Activated CD8-positive, alpha-beta memory T cell treated with anti-CD3 and anti-CD28 coated beads, Interleukin-2, amount 50 U/mL, for 48 hours (primary cell): ENCODE measurements at regions not wholly inside any gene's neighbourhood (a gene's known extent, or its start where the extent isn't known, plus 50 kb on each side); places are given as distances from the start of the nearest gene placed in this dataset.

ENCODE experiments used
- DNase-seq: peaks from one replicate; pipeline ENCODE4 v3.0.0-alpha.2; 2020

DNA sequence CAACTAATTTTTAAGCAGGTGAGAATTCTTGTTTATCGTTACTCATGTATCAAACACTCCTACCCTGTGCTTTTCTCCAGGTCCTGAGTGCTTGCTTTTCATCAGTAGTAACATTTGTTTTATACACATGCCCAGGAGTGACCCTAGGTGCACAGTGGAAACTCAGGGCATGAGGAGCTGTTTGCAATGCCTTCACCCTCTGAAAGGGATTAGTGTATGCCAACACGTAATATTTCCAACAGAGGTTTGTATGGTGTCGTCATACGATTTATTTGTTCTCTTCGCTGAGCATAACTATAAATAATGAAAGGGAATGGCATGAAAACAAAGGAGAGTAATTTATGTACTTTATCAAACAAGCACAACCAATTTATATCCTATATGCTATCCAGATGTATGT is 537.4 kb upstream of the MMS22L start:
- DNase-seq = no peak

DNA sequence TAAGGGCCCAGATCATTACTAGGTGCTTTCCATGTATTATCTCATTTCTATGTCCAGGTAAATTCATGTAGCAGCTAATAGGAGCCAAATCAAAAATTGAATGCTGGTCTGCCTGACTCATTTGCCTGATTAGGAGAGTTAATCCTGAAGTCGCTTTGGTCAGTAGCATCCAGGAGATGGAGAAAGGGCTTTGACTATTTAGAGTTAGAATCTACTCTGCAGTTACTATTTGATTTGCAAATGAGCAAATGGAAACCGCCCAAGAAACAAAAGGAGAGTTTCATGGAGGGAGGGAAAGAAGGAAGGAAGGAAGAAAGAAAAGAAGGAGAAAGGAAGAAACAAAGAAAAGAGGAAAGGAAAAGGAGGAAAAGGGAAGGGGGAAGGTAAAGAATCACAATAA is 539.6 kb upstream of the MMS22L start:
- DNase-seq = no peak

DNA sequence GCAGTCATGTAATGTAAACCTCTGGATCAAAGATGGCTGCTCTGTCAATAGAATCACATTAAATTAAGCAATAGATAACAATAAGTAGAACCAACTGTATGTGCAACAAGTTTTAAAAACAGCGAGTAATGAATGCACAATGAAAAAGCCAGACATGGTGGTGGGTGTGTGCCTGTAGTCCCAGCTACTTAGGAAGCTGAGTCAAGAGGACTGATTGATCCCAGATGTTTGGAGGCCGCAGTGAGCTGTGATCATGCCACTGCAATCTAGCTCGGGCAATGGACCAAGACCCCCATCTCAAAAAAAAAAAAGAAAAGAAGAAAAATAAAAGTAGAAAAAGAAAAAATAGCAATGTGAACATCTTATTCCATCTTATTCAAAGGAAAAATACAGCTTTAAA is 558.7 kb upstream of the MMS22L start:
- no peak for DNase-seq

DNA sequence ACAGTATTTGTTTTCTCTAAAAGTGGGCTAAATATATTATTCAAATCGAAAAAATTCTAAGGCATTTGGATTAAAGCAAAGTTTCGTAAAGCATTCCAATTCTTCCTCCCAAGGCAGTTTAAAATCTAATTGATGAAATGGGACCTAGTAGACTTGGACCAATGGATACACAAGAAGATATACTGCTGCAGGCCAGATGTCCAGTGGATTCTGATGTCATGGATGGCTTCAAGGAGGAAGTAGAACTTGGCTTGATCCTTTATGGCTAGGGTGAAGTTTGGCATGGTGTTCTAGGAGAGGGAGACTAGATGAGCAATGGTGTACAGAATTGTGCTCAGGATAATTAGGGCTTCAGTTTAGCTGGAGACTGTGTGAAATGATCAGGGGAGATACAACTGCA is 559.5 kb upstream of the MMS22L start:
- no peak for DNase-seq

DNA sequence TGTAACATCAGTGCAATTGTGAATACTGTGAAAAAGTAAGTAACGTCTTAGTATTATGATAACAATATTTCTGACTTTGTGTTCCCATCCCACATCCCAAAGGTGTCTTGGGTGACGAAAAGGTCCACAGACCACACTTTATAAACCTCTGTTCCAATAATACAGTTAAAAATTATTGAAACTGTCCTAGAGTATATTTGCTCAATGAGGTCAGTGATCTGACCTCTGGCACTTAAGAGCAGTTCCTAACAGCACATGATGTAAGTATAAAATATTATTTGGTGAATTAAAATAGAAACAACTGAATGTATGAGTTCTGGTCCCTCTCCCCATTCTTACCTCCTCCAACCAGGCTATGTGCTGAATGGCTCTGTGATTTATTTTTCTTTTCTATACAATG is 566.4 kb upstream of the MMS22L start:
- no peak for DNase-seq

DNA sequence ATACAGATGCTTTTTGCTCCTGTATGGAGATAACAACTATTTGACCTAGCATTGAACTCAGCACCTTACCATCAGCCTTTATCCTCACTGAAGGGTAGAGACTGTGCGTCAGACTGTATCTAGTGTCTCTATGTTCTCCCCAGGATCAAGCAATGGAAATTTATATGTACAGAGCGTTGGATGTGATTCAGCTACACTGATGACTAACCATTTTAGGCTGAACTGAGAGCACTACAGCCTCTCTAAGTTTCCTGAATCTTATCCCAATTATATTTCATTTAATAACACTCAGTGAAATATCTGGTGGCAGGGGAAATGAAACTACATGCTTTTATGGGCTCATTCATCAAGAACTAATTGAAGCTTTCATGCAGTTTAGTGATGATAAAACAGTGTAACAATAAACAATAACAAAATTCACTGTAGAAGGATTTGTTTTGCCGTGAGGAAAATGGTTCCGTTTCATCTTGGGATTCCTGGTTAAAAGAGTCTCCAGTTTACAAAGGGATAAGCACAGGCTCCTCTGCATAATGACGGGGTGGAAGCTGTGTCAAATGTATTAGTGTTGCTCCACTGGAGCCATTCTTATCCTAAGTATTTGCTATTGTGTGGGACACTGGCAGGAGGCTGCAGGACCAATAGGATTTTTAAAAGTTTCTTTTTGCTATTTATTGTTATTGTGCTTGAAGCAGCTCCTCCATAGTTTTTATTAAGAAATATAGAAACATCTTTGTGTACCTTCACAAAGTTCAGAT is 567.6 kb upstream of the MMS22L start:
- DNase-seq = no peak

DNA sequence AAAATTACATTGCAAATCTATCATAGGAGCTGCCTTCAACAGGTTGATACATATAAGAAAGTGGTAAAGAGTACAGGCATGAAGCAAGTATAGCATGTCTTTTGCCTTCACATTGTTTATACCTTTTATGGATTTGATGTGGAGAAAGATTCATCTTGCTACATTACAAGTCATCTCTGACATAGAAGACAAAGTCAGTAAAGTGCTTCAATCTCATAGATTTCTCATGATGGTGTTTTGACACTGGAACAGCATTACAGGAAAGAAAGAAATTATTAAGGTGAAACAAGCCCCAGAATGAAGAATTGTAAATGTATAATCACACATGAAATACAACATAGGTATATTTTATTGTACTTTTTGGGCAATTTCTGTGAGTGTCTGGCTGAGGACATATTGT is 580.7 kb upstream of the MMS22L start:
- DNase-seq = no peak

DNA sequence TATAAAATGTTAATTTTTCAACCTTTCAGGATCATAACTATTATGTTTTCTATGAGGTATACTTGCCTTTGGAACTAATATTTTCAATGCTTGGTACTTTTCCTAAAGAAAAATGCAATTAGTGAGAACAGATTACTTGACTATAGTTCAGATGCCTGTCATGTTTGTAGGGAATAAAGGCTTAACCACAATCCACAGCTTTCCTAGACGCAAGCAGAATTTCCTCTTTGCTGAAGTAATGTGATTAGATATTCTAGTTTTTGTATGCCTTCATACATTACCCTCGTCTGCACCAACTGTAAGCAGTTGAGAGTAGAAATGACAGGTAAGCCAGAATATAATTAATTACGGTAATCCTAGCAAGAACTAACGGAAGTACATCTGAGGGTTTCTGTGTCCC is 581.4 kb upstream of the MMS22L start:
- no peak for DNase-seq

DNA sequence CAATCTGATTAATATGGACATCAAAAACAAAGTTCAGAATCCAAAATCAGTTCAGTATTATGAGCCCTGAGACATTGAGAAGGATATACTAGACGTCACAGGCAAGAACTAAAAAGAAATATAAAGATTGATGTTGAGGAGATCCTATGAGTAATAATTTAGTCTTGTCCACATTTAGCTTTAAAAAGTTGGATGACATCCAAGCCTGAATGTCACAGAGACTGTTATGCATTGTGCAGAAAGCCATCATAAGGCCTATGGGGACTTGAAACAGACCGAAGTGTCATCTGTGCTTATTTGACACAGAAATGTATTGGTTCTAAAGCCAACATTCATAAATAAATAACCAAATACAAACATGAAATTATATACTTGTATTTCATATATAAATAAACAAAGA is 581.8 kb upstream of the MMS22L start:
- DNase-seq = no peak

DNA sequence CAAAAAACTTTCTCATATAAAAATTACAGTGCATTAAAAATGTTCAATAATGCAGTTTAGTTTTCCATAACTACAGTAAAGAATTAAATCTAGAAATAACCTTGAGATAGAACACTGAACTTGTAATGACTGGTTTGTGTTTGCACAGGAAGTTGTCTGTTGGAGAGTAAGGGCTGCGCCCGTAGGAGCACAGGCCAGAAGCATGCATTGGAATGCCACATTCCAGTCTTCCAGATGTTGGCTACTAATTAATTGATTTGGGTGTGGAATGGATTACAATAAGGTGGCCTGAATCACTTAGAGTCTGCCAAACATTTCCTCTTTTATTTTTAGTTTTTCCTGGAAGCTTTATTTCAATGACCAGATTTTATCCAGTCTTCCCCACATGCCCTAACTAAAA is 582.6 kb upstream of the MMS22L start:
- no peak for DNase-seq

DNA sequence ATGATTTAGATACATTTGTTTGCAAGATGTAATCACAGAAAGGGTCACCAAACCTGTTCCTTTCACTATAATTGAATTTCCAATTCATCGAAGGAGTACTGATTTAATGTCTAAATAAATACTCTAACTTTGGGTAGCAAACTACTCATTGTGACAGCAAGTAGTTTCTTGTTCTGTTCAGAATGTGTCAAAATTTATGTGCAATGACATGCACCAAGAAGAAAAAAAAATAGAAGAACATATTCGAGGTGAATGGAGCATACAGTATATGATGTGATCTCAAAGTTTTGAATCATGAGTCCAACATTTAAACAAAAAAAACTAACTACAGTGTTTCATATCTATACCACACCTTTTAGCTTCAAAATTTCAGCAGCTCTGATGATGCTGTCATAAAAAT is 583.6 kb upstream of the MMS22L start:
- no peak for DNase-seq

DNA sequence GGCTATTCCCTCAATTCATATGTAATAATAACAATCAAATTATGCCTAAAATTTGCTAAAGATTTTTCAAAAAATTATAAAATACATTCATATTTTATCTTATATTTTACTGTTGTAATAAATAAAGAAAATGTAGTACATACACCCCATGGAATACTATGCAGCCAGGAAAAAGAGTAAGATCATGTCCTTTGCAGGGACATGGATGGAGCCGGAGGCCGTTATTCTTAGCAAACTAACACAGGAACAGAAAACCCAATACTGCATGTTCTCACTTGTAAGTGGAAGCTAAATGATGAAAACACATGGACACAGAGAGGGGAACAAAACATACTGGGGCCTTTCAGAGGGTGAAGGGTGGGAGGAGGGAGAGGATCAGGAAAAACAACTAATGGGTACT is 584.2 kb upstream of the MMS22L start:
- no peak for DNase-seq

DNA sequence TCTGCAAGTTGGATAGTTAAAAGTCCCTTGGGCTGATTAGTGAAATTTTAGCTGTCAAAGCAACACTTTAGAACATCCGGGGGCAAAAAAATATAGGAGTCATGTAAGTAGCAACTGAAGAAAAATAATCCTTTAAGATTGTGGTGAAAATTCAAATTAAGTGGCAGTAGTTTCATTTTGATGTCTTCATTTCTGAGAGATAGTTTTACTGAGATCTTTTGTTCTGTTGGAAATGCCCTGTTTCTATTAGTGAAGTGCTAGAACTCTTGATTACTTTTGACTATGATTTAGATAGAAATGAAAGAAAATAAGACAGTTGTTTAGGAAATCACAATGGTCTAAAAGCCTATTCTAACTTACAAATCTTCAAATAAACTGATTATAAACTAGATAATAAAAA is 587.3 kb upstream of the MMS22L start:
- DNase-seq = no peak

DNA sequence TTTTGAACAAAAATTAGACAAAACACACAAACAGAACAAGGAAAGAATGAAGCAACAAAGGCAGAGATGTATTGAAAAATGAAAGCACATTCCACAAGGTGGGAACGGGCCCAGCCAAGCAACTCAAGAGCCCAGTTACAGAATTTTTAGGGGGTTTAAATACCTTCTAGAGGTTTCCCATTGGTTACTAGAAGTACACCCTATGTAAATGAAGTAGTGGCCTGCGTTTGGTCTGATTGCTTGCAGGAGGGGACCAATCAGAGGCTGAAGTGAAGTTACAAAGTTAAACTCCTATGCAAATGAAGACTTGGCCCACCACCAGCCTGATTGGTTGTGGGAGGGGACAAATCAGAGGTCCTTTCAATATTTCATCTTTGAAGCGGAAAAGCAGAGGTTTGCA is 593.7 kb upstream of the MMS22L start:
- no peak for DNase-seq

DNA sequence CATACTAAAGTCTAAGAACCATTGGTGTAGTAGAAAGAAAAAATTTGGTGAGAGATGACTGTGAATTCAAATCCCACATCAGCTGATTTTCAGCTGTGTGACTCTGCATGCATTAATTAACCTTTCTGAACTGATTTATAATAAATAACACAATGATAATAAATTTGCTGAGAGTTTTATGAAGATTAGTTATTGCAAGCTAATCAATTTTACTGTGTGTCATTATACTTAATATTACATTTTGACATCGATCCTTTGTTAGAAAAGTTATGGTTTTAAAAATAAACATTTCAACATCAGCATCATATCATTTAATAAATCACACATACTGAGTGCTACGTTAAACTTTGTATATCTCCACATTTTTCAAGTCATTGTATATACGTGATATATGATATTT is 599.7 kb upstream of the MMS22L start:
- no peak for DNase-seq

DNA sequence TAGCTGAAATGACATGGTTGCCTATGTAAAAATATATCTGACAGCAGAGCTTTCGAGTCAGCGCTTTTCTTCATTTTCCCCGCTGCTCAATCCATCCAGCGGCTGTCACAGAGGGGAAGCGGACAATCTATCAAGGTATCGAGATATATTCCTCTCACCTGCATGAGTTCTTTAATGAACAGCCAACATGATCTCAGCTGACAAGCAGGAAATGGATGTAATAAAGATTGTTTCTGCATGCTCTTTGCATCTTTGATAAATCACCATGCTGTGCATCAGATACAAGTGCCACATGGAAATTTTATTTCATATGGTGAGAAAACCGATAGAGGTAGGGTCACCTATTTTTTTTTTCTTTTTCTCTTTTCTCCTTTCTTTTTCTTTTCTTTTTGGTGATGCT is 602.3 kb upstream of the MMS22L start:
- no peak for DNase-seq

DNA sequence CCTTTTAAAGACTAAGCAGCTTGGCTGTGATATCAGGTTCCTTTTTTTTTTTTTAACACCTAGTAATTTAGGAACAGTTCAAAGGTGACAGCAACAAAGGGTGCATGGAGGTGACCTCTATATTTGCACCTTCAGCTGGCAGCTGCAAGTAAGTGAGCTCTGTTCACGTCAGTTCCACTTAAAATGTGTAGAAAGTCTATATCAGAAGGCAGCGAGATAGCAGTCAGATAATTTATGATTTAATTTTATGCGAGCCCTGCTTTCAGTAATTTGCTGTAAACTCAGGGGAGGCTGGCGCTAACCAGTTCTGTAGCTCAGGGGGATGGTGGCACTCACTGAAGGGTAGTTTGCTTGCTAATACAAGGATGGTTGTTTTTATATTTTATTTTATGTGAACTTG is 602.8 kb upstream of the MMS22L start:
- DNase-seq = no peak

DNA sequence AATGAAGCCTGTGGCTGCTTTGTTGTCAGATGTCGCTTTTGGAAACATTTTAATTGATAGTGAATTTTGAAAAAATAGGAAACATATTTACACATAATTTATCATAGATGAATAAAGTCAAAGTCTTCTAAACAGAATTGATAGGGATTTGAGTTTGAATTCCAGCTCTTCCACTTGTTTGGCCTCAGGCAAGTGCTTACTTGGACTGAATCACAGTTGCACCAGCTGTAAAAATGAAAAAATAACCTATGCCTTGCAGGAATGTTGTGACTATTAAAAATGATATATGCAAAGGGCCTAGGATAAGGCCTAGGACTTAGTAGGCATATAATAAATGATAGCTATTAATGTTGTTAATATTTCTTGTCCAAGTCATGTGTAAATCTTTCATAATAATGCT is 618.5 kb upstream of the MMS22L start:
- no peak for DNase-seq

DNA sequence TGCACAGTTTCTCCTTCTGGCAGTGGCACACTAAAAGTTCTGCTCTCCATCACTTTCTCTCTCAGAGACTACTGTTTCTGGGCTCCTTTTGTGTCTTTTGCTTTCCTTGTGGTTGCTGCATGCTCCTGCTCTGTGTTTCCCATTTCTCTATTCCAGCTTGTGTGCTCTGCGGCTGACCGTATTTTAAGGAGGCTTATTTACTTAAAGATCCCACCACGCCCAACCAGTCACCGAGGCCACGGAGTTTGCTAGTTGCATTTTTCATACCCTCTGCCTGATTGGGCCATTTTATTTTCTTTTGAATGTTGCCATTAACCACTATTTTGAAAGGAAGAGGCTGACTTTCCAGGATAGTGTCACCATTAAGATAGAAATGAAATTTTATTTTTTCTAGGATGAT is 626.4 kb upstream of the MMS22L start:
- no peak for DNase-seq

DNA sequence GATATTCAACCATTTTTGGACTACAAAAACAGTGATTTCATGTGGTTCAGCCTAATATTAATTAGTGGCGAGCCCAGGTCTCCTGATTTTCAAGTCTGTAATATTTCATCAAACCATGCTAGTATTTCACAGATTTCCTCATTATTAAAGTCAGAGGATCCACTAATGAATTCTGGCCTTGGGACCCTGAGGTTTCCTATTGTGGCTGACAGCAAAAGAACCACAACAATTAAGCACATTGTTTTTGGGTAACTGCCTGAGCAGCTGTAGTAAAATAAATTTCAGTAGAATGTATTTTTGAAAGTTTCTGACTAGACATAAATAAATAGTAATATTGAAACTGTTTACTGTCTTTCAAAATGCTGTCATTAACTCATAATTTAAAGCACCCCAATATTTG is 630.7 kb upstream of the MMS22L start:
- DNase-seq = no peak

DNA sequence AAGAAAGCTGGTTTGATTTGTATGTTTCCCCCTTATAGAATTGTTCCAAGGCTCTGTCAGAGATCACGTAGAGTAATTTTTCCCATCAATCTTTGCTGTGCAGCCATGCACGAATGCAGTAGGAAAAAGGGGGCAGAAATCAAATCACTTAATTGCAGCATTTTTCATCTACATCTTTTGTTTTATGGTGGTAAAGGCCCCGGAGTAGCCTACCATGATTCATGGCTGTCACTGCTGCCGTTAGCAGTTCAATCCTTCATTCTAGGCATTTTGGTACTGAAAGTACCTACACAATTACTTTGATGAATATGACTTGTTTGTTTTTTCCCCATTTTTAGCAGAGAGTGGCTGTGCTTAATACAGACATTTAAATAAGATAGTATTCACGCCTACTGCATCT is 631.9 kb upstream of the MMS22L start:
- DNase-seq = no peak

DNA sequence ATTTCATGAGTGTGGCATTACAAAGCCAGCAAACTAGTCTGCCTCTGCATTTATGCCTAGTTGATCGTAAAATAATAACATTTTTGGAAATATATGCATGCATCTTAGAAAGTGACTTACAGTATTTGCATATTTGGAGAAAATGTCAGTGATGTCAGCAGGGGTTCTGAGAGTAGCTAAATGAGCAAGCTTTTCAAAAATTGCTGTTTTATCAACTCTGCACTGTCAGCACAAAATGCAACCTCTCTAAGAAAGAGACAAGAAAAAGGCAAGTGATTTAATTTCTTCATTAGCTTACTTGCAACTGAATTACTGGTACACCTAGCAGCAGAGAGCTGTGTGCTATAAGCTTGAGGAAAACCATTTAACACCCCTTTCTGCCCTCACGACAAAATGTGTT is 632.5 kb upstream of the MMS22L start:
- DNase-seq = no peak

DNA sequence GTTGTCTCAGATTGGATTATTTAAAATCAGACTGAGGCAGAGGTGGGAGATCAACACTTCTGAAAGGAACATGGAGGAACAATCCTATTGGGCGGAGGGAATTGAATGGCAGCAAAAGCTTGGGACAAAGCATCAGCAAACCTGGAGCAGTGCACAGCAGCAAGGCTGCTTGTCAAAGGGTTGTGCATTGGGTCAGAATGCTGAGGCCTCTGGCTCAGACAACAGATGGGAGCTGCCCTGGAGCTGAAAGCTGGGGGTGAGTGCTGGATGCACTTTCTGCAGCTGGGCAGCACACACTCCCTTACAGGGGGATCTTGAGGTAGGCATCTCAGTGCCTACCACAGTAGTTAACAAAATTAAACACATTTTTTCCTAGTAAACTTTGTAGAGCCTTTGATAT is 634.4 kb upstream of the MMS22L start:
- DNase-seq = no peak

DNA sequence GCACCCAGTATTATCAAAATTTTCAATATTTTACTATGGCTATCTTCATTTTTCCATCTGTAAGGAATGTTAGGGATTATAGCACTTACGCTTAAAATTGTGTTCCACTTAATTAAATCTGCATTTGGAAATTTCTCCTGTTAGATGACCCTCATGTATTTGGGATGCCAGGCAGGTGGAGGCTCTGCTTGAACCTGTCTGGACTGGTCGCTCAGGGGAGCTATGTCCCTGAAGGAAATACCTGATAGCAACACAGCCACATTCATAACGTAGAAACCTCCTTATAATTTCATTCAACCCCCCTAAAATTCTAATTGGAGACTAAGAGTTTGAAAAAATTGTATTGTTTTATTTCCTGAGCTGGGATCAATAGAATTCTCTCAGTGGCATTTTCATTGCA is 636.0 kb upstream of the MMS22L start:
- DNase-seq = no peak

DNA sequence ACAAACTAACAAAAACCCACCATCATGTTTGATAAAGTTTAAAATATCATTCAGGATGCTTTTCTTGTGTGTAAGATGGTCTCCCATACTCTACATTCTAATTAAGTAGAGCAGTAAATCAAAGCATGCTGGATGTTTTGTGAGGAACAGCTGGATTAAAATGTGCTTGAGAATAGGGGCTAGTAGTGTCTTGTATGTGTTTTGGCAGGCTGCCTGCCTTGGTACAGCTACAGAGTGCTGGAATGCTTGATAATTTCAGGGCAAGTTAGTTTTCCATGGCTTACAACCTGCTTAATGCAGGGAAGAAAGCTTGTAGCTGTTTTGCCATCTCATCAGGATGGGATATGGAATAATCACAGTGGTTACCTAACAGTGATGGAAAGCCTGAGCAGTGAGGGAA is 636.6 kb upstream of the MMS22L start:
- no peak for DNase-seq

DNA sequence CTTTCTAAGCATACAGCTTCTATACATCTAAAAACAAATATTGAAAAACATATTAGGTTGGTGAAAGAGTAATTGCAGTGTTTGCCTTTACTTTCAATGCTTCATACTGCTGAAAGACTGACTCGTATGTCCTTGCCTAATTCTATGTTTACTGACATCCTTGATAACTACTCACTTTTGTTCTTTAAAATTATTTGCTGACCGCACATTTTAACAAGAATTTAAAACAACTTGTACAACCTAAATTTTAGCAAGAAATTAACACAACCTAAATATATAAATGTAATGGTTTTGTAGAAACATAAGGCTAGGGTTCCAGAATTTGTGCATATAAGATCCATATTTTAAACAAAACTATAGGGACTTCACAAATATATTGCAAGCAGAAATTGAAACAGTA is 640.2 kb upstream of the MMS22L start:
- DNase-seq = no peak
